Femur (tissue), 1 donor: ENCODE measurements at regions not wholly inside any gene's neighbourhood (a gene's known extent, or its start where the extent isn't known, plus 50 kb on each side); places are given as distances from the start of the nearest gene placed in this dataset.
"Not testable (repeated sequence)": the region's sequence is repeated elsewhere in the genome, so short reads cannot be mapped to it uniquely, and the experiment has no call there.

Experiments used
- DNase-seq: peaks from one replicate; pipeline ENCODE4 v3.0.0-alpha.2; 2017

DNA sequence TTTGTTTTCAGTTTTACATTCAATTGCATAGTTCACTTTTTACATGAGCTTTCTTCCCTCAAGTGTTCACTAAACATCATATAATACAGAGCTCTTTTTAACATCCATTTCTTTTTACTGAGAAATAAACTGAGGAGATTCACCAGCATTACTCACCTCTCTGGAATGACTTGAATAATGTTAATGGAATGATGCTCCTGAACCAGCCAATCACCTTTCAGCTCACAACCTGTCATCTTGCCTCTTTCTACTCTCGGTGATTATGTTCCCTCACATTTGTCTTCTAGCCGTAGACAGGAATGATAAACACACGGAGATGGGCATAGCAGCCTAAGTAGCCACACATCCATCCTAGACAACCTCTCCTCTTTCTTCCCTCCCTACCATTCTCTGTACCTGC lies 301.7 kb downstream of the PAX3 start:
- no peak for DNase-seq

DNA sequence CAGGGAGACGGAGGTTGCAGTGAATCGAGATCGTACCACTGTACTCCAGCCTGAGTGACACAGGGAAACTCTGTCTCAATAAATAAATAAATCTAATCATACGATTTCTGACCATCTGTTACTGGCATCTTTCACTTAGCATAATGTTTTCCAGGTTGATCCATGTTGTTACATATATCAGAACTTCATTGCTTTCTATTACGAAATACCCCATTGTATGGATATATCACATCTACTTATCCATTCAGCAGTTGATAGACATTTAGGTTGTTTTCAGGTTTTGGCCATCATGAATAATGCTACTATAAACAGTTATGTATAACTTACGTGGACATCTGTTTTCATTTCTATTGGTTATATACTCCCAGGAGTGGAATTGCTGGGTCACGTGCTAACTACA lies 303.9 kb downstream of the PAX3 start:
- no peak for DNase-seq

DNA sequence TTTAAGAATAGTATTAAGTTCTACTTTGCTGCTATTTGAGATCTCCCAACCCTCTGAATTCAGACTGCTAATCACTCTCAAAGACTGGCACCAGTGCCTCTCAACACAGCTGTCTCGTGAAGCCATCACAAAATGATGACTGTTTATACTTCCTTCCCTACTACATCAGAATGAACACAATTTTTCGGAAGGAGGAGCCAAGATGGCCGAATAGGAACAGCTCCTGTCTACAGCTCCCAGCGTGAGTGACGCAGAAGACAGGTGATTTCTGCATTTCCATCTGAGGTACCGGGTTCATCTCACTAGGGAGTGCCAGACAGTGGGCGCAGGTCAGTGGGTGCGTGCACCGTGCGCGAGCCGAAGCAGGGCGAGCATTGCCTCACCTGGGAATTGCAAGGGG lies 314.4 kb downstream of the PAX3 start:
- not testable (repeated sequence) for DNase-seq

DNA sequence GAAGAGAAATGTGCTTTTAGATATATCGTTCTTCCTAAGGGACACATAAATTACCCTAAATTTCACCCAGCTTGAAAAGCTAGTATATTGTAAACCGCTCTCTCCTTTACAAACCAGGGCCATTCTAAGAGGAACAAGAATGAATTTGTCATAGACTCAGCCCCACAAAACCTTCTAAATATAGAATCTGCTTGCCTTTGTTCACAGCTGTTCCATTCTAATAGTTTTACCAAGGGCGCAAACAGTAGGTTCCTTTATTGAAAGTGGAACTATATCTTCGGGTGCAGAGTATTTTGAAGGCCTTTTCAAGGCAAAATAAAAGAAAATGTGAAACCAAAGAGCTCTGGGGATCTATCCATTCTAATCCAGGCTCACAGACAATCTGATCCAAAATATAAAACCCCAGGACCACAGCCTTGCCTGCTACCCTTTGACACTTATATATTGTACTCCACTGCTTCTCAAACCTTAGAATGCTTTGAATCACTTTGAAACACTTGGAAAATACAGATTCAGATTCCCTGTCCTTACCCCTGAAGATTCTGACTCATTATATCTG lies 316.8 kb downstream of the PAX3 start:
- DNase-seq: no peak

DNA sequence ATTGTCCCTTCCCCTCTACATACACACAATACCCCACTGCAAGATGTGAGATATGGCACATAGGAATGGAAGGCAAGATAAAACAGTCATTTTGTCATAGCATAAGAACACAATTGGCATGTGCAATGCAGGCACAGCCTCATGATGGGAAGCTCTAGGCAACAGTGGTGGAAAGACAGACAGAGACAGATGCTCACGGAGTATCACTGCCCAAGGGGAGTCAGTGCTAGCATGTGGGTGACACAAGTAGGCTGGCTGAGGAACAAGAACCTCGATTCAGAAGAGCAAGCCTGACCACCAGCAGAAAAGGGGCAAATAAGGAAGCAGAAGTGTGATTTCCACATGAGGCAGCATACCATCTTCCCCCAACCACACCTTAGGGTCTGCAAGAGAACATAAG lies 323.6 kb downstream of the PAX3 start:
- DNase-seq: no peak

DNA sequence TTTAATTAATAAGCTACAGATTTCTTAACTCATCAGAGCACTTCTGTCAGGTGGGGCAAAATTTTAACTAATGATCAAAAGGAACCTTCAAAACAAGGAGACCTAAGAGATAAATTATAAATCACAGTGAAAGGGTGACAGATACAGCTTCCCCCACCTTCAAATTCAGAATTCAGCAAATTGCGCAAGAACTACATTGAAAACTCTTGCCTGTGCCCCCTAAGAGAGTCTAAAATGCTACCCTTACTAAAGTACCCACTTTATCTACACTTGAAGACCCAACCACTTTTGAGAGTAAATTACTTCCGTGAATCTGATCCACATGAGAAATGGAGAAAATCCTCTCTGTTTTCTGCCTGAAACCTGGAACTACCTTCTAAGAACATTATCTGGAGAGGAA lies 324.9 kb downstream of the PAX3 start:
- DNase-seq: no peak

DNA sequence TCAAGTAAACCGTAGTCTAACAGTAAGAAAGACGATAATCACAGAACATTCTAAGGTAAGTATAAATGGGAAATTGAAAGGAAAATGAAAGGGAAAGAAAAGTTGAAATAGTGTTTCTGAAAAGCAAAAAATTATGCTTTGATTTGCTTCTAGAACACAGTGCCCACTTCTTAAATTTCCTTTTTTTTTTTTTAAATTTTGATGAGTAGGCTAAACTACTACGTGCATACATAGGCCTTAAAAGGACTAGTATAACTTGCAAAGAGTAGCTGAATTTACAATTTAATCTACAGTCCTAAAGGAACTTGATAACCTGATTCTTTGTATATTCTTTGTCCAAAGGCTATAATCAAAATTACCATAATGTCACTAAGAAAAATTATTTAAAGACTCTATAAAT lies 325.3 kb downstream of the PAX3 start:
- DNase-seq: no peak

DNA sequence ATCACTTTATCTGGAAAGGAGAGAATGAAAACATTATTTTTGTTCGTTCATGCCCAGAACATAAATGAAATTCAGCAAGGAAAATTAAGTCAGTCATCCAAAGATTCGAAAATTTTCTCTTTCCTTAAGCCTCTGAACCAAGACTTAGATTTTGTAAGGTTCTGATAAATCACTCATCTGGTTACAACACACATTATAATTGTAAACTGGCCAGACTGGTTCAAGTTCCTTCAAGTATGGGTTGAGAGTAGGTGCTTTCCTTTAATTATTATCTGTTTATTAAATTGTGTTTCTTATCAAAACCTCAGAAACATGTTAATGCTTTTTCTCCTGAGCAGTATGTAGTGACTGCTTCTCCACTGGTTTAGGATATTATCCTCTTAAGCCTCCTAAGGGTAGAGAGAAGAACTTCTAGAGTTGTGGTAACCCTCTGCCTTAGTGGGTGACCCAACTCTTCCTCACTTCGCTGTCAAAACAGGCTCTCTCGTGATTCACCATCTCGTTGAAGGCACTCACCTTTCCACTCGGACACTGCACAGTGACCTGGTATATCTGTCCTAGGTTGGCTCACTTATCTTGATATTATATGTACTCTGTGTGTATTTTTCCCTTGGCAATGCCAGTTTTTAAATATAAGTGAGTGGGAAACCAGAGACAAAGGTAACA lies 325.9 kb downstream of the PAX3 start:
- no peak for DNase-seq

DNA sequence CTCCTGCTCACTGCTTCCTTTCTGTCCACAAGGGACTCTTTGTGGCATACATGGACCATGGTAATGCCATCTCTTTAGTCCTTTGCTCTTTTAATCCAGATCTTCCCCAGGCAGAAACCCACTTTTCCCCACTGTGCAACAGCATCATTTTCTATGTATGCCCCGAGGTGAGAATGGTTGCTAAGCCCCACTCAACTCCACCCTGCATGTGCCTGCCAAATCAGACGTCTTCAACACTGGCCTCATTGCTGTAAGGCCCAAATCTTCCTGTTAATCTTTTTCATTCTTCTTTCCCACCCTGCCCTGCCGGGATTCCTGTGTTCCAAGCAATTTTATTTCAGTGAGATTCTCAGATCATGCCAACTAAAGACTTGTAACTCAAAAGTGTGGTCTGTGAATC lies 328.4 kb downstream of the PAX3 start:
- DNase-seq: no peak

DNA sequence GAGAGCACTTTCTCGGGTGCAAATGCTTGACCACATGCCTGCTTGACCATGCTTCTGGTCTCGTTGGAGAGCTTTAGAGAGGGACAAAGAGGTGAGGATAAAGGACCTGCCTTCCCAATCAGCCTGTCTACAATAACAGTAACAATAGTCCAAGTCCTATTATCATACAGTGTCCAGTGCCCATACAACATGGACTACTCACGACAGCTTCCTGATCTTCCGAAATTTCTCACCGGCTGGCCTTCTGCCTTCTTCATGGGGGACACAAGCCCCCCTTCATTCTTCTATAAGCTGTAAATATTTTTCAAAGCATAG lies 329.0 kb downstream of the PAX3 start:
- DNase-seq: no peak

DNA sequence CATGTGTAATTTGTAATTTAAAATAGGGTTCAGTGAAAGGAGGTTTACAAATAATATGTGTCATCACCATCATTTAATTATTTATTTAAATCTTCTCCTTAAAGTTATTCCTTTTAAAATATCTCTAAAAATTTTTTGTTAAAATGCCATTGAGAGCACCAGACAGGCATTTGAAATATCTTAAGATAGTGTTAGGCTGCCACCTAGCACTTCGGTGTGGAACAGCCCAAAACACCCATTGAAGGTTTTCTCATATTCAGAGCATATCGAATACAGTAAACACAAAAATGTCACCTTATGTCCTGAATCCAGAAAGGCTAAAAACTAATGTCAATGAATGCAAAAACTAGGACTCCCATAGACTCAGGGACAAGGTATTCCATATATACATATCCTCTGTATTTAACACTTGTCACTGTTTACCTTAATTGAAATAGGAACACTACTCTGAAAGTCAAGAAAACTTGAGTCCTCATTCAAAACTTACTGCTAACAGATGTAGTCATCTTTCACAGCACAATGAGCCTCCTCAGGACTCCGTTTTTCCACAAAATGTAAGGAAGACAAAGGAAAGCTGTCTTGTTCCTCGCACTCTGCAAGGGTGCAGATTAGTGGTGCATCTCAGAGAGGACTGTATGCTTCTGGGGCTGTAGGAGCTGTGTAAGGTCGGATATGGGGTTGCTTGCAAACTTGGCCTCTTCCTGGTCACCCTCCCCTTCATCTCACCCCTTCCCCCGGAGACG lies 329.5 kb downstream of the PAX3 start:
- peak; percentile 27 for DNase-seq

DNA sequence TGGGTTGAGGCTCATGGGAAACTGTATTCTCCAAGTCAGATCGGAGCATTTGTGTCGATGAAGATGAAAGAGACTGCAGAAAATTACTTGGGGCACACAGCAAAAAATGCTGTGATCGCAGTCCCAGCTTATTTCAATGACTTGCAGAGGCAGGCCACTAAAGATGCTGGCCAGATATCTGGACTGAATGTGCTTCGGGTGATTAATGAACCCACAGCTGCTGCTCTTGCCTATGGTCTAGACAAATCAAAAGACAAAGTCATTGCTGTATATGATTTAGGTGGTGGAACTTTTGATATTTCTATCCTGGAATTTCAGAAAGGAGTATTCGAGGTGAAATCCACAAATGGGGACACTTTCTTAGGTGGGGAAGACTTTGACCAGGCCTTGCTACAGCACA lies 336.6 kb downstream of the PAX3 start:
- no peak for DNase-seq

DNA sequence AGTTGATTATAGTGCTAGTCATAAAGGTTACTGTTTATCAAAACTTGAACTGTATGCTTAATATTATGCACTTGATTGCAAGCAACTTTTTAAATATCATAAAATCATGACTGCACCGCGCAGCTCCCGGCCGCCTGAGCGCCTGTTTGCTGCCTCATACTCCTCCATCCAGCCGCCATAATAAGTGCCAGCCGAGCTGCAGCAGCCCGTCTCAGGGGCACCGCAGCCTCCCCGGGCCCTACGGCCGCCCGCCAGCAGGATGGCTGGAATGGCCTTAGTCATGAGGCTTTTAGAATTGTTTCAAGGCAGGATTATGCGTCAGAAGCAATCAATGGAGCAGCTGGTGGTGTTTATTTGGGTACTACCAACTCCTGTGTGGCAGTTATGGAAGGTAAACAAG lies 337.2 kb downstream of the PAX3 start:
- no peak for DNase-seq

DNA sequence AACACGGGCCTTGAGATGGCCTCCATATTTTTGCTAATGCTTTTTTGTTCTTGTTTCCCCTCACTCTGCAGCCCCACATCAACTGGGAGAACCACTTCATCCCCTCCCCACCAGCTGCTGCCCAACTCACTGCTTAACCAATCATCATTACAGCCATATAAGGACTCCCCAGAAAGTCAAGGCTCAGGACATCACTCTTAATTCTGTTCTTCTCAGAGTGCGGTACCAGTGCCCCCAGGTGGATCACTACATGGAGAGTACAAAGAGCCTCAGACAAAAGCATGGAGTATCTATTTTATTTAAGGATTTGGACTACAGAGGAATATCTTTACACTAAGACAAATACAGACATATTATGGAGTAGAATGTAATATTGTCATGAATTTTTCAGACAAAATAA lies 340.6 kb downstream of the PAX3 start:
- DNase-seq: no peak

DNA sequence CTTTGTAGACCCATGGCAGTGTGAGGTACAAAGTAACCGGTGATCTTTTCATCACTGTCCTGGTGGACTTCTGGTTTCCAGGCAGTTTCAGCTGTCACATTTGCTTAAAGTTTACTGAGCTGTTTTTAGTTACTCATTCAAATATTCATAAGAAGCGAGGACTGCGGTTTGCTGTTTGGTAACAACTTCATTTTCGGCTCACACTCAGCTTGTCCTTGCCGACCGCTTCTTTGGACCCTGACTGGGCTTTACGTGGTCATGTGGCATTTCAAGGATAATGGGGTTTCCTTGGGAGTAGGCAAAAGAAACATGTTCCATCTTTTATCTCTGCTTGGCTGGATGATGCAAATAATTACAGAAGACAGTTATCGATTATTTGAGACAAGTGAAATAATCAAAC lies 350.7 kb downstream of the PAX3 start:
- DNase-seq: no peak

DNA sequence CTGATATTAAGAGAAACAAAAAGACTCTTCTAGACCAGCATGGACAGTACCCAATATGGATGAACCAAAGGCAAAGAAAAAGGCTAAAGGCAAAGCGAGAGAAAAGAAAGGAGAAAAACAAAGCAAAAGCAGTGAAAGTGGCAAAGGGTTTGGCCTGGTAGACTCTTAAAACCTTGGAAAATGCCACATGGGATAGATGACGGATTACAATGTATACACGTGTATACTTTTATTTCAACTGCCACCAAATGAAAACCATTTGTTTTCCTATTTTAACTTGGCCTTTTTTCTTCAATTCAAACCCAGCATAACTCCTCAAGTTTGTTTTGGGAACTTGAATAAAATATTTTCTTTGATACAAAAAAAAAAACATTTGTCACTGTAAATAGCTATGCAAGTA lies 354.3 kb downstream of the PAX3 start:
- DNase-seq: not testable (repeated sequence)

DNA sequence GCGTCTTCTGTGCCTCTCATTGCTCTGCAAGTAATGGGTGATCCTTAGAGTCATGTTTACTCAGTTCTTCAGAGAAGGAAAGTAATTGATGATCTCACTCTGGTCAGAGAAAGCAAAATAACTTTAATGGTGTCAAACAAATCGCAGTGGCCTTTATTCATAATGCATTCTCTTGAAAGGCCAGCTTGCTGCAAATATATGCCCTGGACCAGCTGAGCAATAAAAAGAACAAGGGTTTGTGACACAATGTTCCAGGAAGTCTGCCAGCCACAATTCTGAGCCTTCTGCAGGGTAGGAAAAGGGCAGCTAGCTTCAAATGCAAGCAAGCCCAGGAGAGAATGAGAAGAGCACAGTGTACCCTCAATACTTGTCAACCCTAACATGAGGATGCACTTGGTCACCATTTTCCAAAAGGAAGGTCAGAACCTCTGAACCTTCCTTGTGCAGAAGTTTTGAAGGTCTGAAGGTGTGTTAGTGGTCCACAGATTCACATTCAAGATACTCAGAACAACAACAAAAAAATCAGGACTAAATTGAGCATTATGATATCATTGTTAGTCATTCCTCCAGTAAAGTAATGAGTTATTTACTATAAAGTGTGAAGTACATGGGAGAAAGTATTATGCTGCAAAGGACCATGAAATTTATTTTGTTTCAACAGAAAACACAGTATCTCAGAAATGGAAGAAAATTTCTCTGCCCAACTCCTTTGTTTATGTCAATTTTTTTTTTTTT lies 355.6 kb downstream of the PAX3 start:
- no peak for DNase-seq

DNA sequence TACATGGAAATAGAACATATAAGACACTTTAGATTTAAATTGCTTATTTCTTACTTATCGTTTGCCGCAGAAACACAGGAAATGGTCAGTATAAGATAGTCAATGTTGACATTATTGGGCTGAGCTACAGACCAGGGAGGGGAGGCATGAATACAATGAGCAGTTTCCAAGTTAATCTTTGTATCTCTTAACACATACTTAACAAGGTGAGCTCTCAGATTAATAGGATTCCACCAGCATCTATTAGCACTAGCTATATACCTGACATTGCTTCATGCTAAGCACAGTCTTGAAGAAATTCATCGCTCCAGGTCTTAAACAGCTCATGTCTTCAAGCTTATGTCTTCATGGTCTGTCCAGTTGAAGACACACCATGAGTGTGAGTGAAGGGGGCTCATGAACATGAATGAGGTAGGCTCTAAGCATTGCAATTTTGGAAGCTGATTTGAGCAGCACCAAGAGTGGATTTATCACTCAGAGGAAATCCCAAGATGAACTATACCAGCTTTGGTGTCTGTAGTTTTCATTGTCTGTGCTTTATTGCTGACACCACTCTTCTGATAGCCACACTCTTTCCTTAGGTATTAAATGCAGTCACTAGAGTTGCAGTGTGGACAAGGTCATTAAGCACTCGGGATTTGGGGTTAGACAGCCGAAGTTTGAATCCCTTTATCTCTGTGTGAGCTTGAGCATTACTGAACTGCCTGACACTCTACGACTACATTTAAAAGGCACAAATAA lies 359.3 kb upstream of the EPHA4 start:
- no peak for DNase-seq

DNA sequence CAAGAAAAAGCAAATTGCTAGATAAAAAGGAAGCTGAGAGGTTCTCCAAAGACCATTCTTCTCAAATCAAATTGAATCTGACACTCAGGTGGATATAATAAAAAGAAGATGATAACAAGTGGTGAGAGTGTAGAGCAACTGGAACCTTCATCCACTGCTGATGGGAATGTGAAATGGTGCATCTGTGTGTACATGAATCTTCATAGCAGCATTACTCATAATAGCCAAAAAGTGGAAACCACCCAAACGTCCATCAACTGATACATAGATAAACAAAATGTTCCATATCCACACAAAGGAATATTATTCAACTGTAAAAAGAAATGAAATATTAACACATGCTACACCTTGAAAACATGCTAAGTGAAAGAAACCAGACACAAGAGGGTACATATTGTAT lies 357.2 kb upstream of the EPHA4 start:
- DNase-seq: no peak

DNA sequence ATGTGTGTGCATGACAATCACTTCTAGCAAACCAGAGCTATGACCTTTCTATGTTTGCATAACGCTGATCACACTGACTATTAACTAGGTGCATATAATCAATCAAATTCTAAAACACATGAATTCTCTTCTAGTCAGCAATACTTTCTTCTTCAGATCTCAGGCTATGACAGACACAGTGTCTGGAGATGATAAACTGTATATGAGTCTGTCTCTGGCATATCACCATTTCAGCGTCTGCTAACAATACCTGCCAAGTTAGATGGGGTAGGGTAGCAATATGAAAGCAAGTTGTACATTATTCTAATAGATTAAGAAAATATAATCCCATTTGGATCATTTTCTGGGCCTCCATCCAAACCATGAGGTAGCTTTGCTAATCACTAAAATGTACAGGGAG lies 354.2 kb upstream of the EPHA4 start:
- DNase-seq: no peak

DNA sequence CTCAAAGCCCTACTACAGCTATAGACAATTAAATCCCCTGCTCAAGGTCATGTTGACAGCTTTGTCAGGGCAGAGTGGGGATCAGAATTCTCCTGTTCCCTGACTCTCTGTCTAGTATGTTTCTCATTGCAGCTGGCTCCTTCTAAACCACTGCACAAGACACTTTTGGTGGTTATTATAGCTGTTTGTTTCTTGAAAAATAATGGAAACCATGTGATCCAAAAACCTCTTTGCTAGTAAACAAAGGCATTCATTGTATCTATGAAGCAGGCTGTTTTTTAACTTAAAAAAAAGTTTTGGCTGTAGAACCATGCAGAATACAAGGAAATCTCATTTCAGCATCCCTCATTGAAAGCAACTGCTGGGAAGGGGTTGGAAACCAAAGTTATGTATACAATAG lies 352.5 kb upstream of the EPHA4 start:
- DNase-seq: no peak

DNA sequence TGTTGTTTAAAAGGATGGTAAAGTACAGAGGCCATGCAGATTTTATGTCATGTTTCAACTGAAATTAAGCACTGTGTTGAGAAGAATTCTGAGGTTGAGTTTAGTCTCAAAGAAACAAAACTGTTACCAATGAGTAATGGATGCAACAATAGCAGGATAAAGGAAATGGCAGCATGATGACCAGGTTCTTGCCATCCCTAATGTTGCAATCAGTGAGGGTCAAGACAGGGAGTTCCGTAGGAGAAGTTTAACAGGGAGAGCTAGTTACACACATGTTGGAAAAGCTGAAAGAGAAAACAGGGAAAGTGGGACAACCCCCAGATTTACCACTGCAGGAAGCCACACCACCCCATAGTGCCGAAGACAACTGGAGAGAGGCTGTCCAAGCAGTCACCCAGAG lies 343.8 kb upstream of the EPHA4 start:
- DNase-seq: no peak

DNA sequence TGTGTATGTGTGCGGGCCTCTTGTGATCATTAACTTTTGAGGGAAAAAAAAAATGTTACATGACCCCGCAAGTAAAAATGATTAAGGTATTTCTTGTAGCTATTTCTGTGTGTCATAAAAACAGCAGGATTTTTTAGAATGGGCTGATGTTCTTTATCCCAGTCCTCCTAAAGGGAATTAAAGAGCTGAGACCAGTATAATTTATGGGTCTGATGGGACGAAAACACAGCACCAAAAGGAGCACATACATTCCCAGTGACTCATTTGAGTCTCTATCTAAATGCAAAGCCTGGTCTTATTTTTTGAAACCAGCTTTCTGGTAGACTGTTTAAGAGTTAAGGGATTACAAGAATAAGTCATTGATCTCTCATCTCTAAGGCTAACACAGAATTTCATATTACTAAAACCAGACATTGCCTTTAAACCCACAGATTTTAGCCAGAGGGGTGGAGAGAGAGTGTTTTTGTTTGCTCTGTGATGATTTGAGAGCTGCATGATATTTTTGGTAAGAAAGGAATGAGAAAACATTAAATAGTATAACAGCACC lies 342.3 kb upstream of the EPHA4 start:
- DNase-seq: no peak
